Sigmoid colon (tissue), 4 donors: ENCODE measurements at regions not wholly inside any gene's neighbourhood (a gene's known extent, or its start where the extent isn't known, plus 50 kb on each side); places are given as distances from the start of the nearest gene placed in this dataset.

Experiments
- CTCF ChIP-seq, 4 experiments: fragments of 450-650 bp in 3 of 4; fragments of 200-600 bp in 1 of 4; IDR thresholded peaks; one replicate each; pipeline ENCODE4 v1.5.1; 2016 to 2019; ENCODE audit warnings: antibody characterized with exemption in 4 of 4, mild to moderate bottlenecking in 3 of 4, moderate library complexity in 2 of 4
- POLR2AphosphoS5 ChIP-seq, 4 donors: sonication (generic); formaldehyde crosslinking; IDR thresholded peaks; one replicate each; pipeline ENCODE4 v1.6.1; 2017; ENCODE audit warnings: antibody characterized with exemption in 4 of 4

- TF ChIP-seq CTCF (IDR thresholded peaks at IDR 0.05) (no peak), POLR2AphosphoS5 (IDR thresholded peaks at IDR 0.05) (no peak)
These were observed 621.9 kb upstream of the SOX11 start for GRCh38 chr2:5070257-5070656.
